Stomach (tissue), 8 donors: ENCODE measurements at regions not wholly inside any gene's neighbourhood (a gene's known extent, or its start where the extent isn't known, plus 50 kb on each side); places are given as distances from the start of the nearest gene placed in this dataset.

Source experiments
- DNase-seq, 2 donors: peaks; one replicate each; pipeline versions ENCODE4 v3.0.0 to v3.0.0-alpha.2; 2013 to 2019
- H3K27ac ChIP-seq, 5 donors: fragments of 200-600 bp in 4 of 5; sonication (generic) in 4 of 5; one replicate each; pipeline ENCODE4 v1.5.1; 2013 to 2019; ENCODE audit warnings: mild to moderate bottlenecking in 1 of 5, moderate library complexity in 1 of 5
- H3K27me3 ChIP-seq, 3 donors: fragments of 200-600 bp; sonication (generic); one replicate each; pipeline ENCODE4 v1.5.1; 2017 to 2019; ENCODE audit warnings: mixed run types in 1 of 3
- H3K36me3 ChIP-seq, 4 donors: fragments of 200-600 bp; sonication (generic); 1 replicate in 3 of 4; 2 replicates in 1 of 4; pipeline ENCODE4 v1.5.1; 2016 to 2019
- H3K4me1 ChIP-seq, 4 donors: fragments of 200-600 bp; sonication (generic); one replicate each; pipeline ENCODE4 v1.5.1; 2016 to 2019
- H3K4me3 ChIP-seq, 4 donors: fragments of 200-600 bp; sonication (generic) in 3 of 4; one replicate each; pipeline ENCODE4 v1.5.1; 2016 to 2019; ENCODE audit warnings: mild to moderate bottlenecking in 1 of 4
- H3K9me3 ChIP-seq, 4 donors: fragments of 200-600 bp; sonication (generic); one replicate each; pipeline ENCODE4 v1.5.1; 2016 to 2019
- EP300 ChIP-seq: sonication (generic); formaldehyde crosslinking; IDR thresholded peaks from one replicate; pipeline ENCODE4 v1.6.1; 2017; ENCODE audit warnings: antibody characterized with exemption
- POLR2A ChIP-seq, 4 donors: fragments of 450-650 bp; IDR thresholded peaks; one replicate each; pipeline ENCODE4 v1.6.1; 2016; ENCODE audit warnings: antibody characterized with exemption in 4 of 4, control low read depth in 2 of 4, mild to moderate bottlenecking in 1 of 4, moderate library complexity in 1 of 4
- POLR2AphosphoS5 ChIP-seq, 3 donors: sonication (generic); formaldehyde crosslinking; IDR thresholded peaks; one replicate each; pipeline ENCODE4 v1.6.1; 2016; ENCODE audit warnings: antibody characterized with exemption in 3 of 3
- WGBS, 5 donors: extraction: QIAGEN DNeasy Blood & Tissue Kit in 3 of 5; methylation state at CpG; one replicate each; pipeline versions ENCODE4 v1.1.5 to v1.1.7; 2013 to 2018; 5-methylcytosine and 5-hydroxymethylcytosine counted together
- intact Hi-C: fragments of 100-400 bp; cut with DNase I; formaldehyde crosslinking; loops from one replicate; pipeline ENCODE4 v1.15.1; 2023; ENCODE audit warnings: low total_unique reads
- TF ChIP-seq, protein P1 (sequence below), 7 experiments: fragments of 450-650 bp in 4 of 7; fragments of 200-600 bp in 3 of 7; sonication (generic) in 3 of 7; IDR thresholded peaks; one replicate each; pipeline ENCODE4 v1.5.1; 2016 to 2019; ENCODE audit warnings: antibody characterized with exemption in 7 of 7, control low read depth in 2 of 7, mild to moderate bottlenecking in 1 of 7
- donor health status: healthy with polysubstance abuse.
- donor health status: Bipolar disorder and iron deficiency.
- donor health status: healthy.

DNA sequence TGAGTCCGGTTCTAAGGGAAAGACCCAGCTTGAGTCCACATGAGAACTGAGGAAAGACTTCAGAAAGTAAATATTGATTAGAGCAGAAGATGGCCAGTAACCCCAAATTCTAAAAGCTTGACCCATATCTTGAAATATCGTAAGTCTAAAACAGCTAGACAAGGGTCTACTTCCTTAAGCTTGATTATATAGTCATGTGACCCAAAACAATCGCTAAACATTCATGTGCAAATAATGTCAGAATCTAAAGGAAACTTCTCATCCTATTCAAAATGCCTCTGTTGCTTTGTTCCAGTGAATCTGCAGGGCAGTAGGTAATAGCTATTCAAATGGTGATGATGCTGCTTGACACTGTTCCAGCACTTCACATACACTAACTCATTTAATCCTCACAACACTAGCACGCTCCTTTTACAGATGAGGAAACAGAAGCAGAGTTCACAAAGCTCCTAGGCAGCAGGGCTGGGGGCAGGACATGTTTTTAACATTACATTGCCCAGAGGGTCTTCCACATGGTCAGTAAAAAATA is 52.6 kb downstream of the TCF20 start:
- H3K27me3 ChIP-seq: no peaks in the 10 kb centered on the region
- H3K4me1 ChIP-seq: peaks cover 18 to 48% (median 31%) of the 10 kb centered on the region in 4 donors
- no peak overlapping the region for H3K4me3 ChIP-seq
- H3K27ac ChIP-seq: peak overlapping the region in 2 of 5 donors; percentile 3 to 38
- DNase-seq: peak in 1 of 2 donors; percentile 46
- WGBS, 5 donors: 32 to 57% (median 46%) methylated on average over 4 of the region's 4 CpGs
- TF ChIP-seq, protein P1, sequence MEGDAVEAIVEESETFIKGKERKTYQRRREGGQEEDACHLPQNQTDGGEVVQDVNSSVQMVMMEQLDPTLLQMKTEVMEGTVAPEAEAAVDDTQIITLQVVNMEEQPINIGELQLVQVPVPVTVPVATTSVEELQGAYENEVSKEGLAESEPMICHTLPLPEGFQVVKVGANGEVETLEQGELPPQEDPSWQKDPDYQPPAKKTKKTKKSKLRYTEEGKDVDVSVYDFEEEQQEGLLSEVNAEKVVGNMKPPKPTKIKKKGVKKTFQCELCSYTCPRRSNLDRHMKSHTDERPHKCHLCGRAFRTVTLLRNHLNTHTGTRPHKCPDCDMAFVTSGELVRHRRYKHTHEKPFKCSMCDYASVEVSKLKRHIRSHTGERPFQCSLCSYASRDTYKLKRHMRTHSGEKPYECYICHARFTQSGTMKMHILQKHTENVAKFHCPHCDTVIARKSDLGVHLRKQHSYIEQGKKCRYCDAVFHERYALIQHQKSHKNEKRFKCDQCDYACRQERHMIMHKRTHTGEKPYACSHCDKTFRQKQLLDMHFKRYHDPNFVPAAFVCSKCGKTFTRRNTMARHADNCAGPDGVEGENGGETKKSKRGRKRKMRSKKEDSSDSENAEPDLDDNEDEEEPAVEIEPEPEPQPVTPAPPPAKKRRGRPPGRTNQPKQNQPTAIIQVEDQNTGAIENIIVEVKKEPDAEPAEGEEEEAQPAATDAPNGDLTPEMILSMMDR (IDR thresholded peaks at IDR 0.05): no peak
- TF ChIP-seq POLR2A (IDR thresholded peaks at IDR 0.05): no peak
- no peak for TF ChIP-seq POLR2AphosphoS5 (IDR thresholded peaks at IDR 0.05)
- no peak for TF ChIP-seq EP300
- no peaks in the 10 kb centered on the region for H3K9me3 ChIP-seq
- intact Hi-C loops: no loop called here
- H3K36me3 ChIP-seq: peaks cover 15 to 26% (median 25%) of the 10 kb centered on the region in 4 donors

DNA sequence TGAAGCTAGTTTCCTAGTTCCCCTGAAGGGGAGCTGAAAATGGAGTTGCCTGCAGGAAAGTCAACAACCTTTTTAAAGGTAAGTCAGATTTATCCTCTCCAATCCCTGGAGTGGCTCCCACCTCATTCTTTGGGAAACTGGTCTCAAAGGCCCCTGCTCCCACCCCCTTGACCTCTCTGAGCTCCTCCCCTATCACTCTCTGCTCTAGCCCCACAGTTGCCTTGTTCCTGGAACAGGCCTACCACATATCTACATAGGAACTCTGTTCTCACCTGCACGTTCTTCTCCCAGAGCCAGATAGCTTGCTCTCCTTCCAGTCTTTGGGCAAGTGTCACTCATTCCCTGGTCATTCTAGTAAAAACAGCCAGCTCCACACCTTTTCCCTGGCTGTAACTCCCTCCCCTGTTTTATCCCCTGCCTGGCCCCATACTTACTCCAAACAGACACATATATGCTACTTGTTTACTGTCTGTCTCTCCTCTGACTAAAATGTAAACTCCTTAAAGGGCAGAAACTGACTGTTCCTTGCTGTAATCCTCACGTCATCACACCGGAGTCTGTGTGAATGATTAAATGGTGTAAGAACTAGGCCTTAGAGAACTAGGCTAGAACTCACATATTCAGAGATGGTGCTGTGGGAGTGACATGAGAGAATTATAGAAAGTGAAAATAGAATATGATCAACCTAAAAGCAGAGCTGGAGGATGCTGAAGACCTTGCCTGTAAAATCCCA is 53.3 kb downstream of the TCF20 start:
- DNase-seq: peak in 1 of 2 donors; percentile 27
- no peaks in the 10 kb centered on the region for H3K27me3 ChIP-seq
- H3K4me1 ChIP-seq: peaks cover 15 to 41% (median 26%) of the 10 kb centered on the region in 4 donors
- intact Hi-C loops: no loop called here
- H3K4me3 ChIP-seq: no peak overlapping the region
- H3K36me3 ChIP-seq: peaks cover 19 to 32% (median 31%) of the 10 kb centered on the region in 4 donors
- no peak for TF ChIP-seq POLR2A (IDR thresholded peaks at IDR 0.05)
- TF ChIP-seq POLR2AphosphoS5 (IDR thresholded peaks at IDR 0.05): peak in 1 of 3 donors; percentile 29
- TF ChIP-seq, protein P1 (IDR thresholded peaks at IDR 0.05): no peak
- no peak for TF ChIP-seq EP300
- 41 to 57% (median 51%) methylated on average over 3 of the region's 3 CpGs for WGBS, 5 donors
- H3K9me3 ChIP-seq: no peaks in the 10 kb centered on the region
- peak overlapping the region in 3 of 5 donors; percentile 3 to 52 (median 38) for H3K27ac ChIP-seq

DNA sequence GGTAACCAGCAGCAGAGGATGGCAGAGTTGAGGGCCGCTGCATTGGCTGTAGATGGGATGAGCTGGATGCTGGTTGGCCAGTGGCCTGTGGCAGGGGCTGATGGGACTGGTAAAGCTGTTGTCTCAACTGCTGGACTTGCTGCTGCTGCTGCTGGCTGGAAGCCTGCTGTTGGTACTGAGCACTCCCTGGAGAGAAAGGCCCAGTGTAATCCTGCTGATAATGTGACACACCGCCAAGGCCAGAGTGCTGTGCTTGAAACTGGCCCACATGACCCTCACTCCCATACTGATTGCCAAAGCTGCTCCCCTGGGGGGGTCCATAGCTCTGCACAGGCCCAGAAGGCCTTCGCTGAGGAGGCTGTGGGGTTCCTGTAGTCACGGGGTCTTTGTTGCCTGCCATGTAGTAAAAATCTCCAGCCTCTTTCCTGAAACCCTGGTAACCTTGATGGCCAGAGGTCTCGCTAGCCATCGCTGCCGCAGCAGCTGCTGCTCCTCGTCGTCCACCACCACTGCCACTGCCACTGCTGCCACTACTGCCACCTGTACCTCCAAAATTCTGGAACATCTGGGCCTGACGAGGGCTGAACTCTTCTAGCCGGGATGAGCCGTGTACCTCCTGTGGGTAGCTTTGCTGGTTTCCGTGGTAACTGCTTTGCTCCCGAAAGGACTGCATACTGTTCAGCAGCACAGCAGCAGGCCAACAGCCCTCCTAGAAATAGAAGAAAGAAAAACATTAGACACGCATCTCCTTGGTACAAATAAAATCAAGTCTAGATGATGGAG is 55.6 kb downstream of the TCF20 start:
- intact Hi-C loops: no loop called here
- TF ChIP-seq, protein P1 (IDR thresholded peaks at IDR 0.05): no peak
- TF ChIP-seq EP300: no peak
- TF ChIP-seq POLR2AphosphoS5 (IDR thresholded peaks at IDR 0.05): no peak
- TF ChIP-seq POLR2A (IDR thresholded peaks at IDR 0.05): no peak
- H3K9me3 ChIP-seq: no peaks in the 10 kb centered on the region
- H3K4me1 ChIP-seq: peaks cover 14 to 31% (median 24%) of the 10 kb centered on the region in 4 donors
- no peaks in the 10 kb centered on the region for H3K27me3 ChIP-seq
- WGBS, 5 donors: 84 to 94% (median 92%) methylated on average over 14 to 15 of the region's 15 CpGs
- peak in 1 of 2 donors; percentile 19 for DNase-seq
- no peak overlapping the region for H3K4me3 ChIP-seq
- no peak overlapping the region for H3K27ac ChIP-seq
- peaks cover 32 to 56% (median 55%) of the 10 kb centered on the region in 4 donors for H3K36me3 ChIP-seq

DNA sequence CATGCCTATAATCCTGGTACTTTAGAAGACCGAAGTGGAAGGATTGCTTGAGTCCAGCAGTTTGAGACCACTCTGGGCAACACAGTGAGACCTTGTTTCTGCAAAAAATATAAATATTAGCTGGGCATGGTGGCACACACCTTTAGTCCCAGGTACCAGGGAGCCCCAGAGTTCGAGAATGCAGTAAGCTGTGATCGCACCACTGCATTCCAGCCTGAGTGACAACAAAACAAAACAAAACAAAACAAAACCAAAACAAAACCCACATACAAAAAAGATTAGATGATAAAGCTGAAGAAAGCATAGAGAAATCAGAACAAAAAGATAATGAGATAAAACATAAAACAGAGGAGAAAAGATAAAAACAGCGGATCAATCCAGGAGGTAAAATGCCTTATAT is 62.1 kb downstream of the TCF20 start:
- peaks cover 0 to 7% (median 3%) of the 10 kb centered on the region in 4 donors for H3K4me1 ChIP-seq
- intact Hi-C loops: no loop called here
- no peak for TF ChIP-seq EP300
- no peak for TF ChIP-seq POLR2AphosphoS5 (IDR thresholded peaks at IDR 0.05)
- TF ChIP-seq POLR2A (IDR thresholded peaks at IDR 0.05): no peak
- TF ChIP-seq, protein P1 (IDR thresholded peaks at IDR 0.05): no peak
- DNase-seq: no peak
- H3K27ac ChIP-seq: no peak overlapping the region
- H3K36me3 ChIP-seq: peaks cover 26 to 62% (median 51%) of the 10 kb centered on the region in 4 donors
- no peaks in the 10 kb centered on the region for H3K27me3 ChIP-seq
- H3K4me3 ChIP-seq: no peak overlapping the region
- no peaks in the 10 kb centered on the region for H3K9me3 ChIP-seq
- 86 to 95% (median 89%) methylated on average over 4 of the region's 4 CpGs for WGBS, 5 donors
